Left lung (tissue), 4 donors: ENCODE measurements at regions not wholly inside any gene's neighbourhood (a gene's known extent, or its start where the extent isn't known, plus 50 kb on each side); places are given as distances from the start of the nearest gene placed in this dataset.
A peak's percentile ranks its signal among the peaks of the same experiment; 100 is the strongest.

Experiments
- ATAC-seq: fragments of 200-7000 bp; cut with Tn5 transposase; one replicate; pipeline ENCODE4 v1.9.1; 2020; ENCODE audit warnings: moderate library complexity
- DNase-seq, 4 donors: peaks; one replicate each; pipeline ENCODE4 v3.0.0-alpha.2; 2013 to 2020
- H3K27ac ChIP-seq, 2 donors: fragments of 200-600 bp; sonication (generic) in 1 of 2; one replicate each; pipeline versions ENCODE4 v1.5.0 to v1.8.0; 2020 to 2021
- H3K27me3 ChIP-seq, 2 donors: fragments of 200-600 bp; sonication (generic) in 1 of 2; one replicate each; pipeline versions ENCODE4 v1.5.0 to v1.8.0; 2020 to 2021
- H3K36me3 ChIP-seq, 2 donors: fragments of 200-600 bp; sonication (generic) in 1 of 2; one replicate each; pipeline versions ENCODE4 v1.5.0 to v1.8.0; 2020 to 2021
- H3K4me1 ChIP-seq, 2 donors: fragments of 200-600 bp; one replicate each; pipeline ENCODE4 v1.8.0; 2021
- H3K4me3 ChIP-seq, 2 donors: fragments of 200-600 bp; sonication (generic) in 1 of 2; one replicate each; pipeline versions ENCODE4 v1.5.0 to v1.8.0; 2020 to 2021; ENCODE audit warnings: mild to moderate bottlenecking in 1 of 2
- H3K9me3 ChIP-seq, 2 donors: fragments of 200-600 bp; sonication (generic) in 1 of 2; one replicate each; pipeline versions ENCODE4 v1.5.0 to v1.8.0; 2020 to 2021
- CTCF ChIP-seq, 2 donors: fragments of 200-600 bp; sonication (generic) in 1 of 2; IDR thresholded peaks; one replicate each; pipeline versions ENCODE4 v1.5.0 to v1.8.0; 2021; ENCODE audit warnings: antibody characterized with exemption in 2 of 2
- intact Hi-C, 2 donors: fragments of 100-400 bp; cut with DNase I; formaldehyde crosslinking; loops; one replicate each; pipeline versions ENCODE4 v1.11.2 to v1.14.2; 2022
- donor health status: DM: no; HTN: yes; CAD: no.
- donor health status: DM: no; HTN: no; CAD: no.

DNA sequence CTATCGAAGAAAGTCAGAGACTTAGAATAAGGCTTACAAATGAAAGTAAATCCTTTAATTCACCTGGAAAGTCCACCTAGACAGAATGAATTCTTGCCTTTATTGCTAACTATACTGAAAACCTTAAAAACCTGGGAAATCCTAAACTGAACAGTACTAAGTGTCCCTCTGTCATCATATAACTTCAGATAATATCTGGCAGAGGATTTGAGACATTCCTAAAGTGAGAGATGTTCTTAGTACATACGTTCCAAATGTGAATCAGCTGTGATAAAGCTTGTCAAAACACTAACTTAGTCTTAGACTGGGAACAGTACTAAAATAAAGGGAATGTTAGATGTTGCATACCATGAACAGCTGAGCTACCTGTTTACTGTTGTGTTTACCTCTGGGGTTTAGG lies 121.7 kb downstream of the TNFSF18 start:
- no peak overlapping the region for H3K27ac ChIP-seq
- DNase-seq, result no peak
- no peak for TF ChIP-seq CTCF (IDR thresholded peaks at IDR 0.05)
- no peaks in the 10 kb centered on the region for H3K27me3 ChIP-seq
- no peak for ATAC-seq
- peaks cover 0 to 10% of the 10 kb centered on the region in 2 donors for H3K4me1 ChIP-seq
- H3K9me3 ChIP-seq, result no peaks in the 10 kb centered on the region
- intact Hi-C loops, result no loop called here
- H3K36me3 ChIP-seq, result no peaks in the 10 kb centered on the region
- no peak overlapping the region for H3K4me3 ChIP-seq

- no peak for ATAC-seq
- Histone ChIP-seq H3K9me3 (no peaks in the 10 kb centered on the region), H3K4me3 (no peak overlapping the region), H3K36me3 (no peaks in the 10 kb centered on the region), H3K27ac (no peak overlapping the region), H3K27me3 (no peaks in the 10 kb centered on the region), H3K4me1 (peaks cover 3 to 20% of the 10 kb centered on the region in 2 donors)
- DNase-seq, result no peak
- TF ChIP-seq CTCF (IDR thresholded peaks at IDR 0.05), result no peak
- intact Hi-C loops, result no loop called here
These were observed 120.6 kb downstream of the TNFSF18 start for GRCh38 chr1:172930142-172930541.

DNA sequence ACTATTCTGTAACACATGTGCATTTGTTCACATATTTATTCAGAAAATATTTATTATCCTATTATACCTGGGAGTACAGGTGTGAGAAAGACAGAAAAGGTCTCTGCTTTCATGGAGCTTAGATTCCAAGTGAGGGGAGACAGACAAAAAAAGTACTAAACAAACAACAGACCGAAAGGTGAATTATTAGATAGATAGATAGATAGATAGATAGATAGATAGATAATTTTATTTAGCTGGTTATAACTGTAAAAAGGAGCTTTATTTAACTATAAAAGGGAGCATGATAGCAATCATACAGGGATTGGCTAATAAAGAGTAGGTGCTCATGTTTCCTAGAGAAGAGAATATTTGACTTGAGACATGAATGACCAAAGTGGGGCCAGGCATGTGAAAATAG lies 119.4 kb downstream of the TNFSF18 start:
- intact Hi-C loops, result no loop called here
- no peaks in the 10 kb centered on the region for H3K9me3 ChIP-seq
- no peak for ATAC-seq

DNA sequence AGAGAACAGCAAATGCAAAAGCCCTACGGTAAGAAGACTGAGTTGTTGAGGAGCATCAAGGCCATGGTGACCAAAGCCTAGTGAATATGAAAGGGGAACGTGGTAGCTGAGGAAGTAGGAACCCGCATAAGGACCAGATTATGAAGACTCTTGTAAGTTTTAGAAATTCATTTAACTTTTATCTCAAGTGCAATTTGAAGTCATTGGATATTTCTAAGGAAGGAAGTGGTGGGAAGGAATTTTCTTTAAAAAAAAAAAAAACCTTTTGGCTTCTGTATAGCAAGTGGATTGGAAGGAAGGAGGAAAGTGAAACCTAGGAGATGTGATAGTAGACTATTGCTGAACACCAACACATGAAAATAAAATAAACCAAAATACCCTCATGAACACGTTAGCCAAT lies 119.0 kb downstream of the TNFSF18 start:
- peaks cover 3 to 20% of the 10 kb centered on the region in 2 donors for H3K4me1 ChIP-seq
- no peak for TF ChIP-seq CTCF (IDR thresholded peaks at IDR 0.05)
- no peaks in the 10 kb centered on the region for H3K27me3 ChIP-seq
- intact Hi-C loops, result no loop called here
- no peak overlapping the region for H3K4me3 ChIP-seq
- no peaks in the 10 kb centered on the region for H3K36me3 ChIP-seq
- DNase-seq, result no peak
- H3K27ac ChIP-seq, result no peak overlapping the region
- H3K9me3 ChIP-seq, result no peaks in the 10 kb centered on the region
- ATAC-seq, result no peak

More for the DNA sequence above, 119.4 kb downstream of the TNFSF18 start:
- H3K4me3 ChIP-seq, result no peak overlapping the region
- H3K4me1 ChIP-seq, result peaks cover 3 to 20% of the 10 kb centered on the region in 2 donors
- no peak for TF ChIP-seq CTCF (IDR thresholded peaks at IDR 0.05)
- H3K36me3 ChIP-seq, result no peaks in the 10 kb centered on the region
- no peak overlapping the region for H3K27ac ChIP-seq
- DNase-seq, result no peak
- no peaks in the 10 kb centered on the region for H3K27me3 ChIP-seq

DNA sequence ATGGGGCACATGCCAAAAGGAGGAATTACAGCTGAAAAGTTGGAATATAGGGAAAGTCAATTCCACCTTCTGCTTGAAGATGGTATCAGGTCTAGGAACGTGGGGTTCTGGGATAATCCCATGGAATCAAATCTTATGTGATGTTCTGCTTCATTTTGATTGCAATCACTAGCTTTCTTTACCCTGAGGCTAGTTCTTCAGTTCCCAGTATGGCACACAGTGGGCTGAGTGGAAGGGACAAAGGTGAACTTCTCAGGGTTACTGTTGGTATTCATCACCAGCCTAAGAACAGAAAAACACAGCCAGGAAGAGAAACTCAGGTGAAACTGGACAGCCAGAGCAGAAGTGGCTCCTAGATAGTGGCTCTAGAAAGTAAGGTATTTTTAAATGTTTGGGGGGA lies 117.8 kb downstream of the TNFSF18 start:
- no peak for DNase-seq
- Histone ChIP-seq H3K9me3 (no peaks in the 10 kb centered on the region), H3K27me3 (no peaks in the 10 kb centered on the region), H3K4me1 (peaks cover 3 to 20% of the 10 kb centered on the region in 2 donors), H3K36me3 (no peaks in the 10 kb centered on the region), H3K27ac (peak overlapping the region in 1 of 2 donors; percentile 59), H3K4me3 (no peak overlapping the region)
- TF ChIP-seq CTCF (IDR thresholded peaks at IDR 0.05), result no peak
- intact Hi-C loops, result no loop called here
- no peak for ATAC-seq
